Loucy (cell line): ENCODE measurements at regions not wholly inside any gene's neighbourhood (a gene's known extent, or its start where the extent isn't known, plus 50 kb on each side); places are given as distances from the start of the nearest gene placed in this dataset.

Experiments
- CTCF ChIP-seq: fragments of 200-600 bp; sonication (generic); conservative IDR thresholded peaks from 2 replicates; pipeline ENCODE4 v1.5.1; 2014; ENCODE audit warnings: mild to moderate bottlenecking, antibody characterized with exemption, low read length
- EZH2phosphoT487 ChIP-seq: fragments of 200-600 bp; IDR thresholded peaks from 2 replicates; pipeline ENCODE4 v1.6.1; 2018; ENCODE audit warnings: antibody characterized with exemption, mild to moderate bottlenecking, moderate library complexity, borderline replicate concordance

- no peak for TF ChIP-seq CTCF
- no peak for TF ChIP-seq EZH2phosphoT487
These were observed 291.3 kb upstream of the ZMIZ1 start for GRCh38 chr10:78777466-78777865.
